DND-41 (cell line): ENCODE measurements at regions not wholly inside any gene's neighbourhood (a gene's known extent, or its start where the extent isn't known, plus 50 kb on each side); places are given as distances from the start of the nearest gene placed in this dataset.

Experiments
- ATAC-seq: fragments of 200-7000 bp; cut with Tn5 transposase; 3 replicates; pipeline ENCODE4 v1.9.1; 2021; ENCODE audit warnings: low read depth; ENCODE audit not compliant: insufficient read depth
- DNase-seq: peaks from one replicate; pipeline ENCODE4 v3.0.0-alpha.2; 2020
- H2AFZ ChIP-seq: 2 replicates; pipeline ENCODE4 v1.6.0; 2012; ENCODE audit warnings: low read depth, low read length
- H3K27ac ChIP-seq: 2 replicates; pipeline ENCODE4 v1.5.1; 2012; ENCODE audit warnings: low read length, inconsistent platforms
- H3K27me3 ChIP-seq: fragments of 200-600 bp; sonication (generic); 2 replicates; pipeline ENCODE4 v1.6.0; 2012; ENCODE audit warnings: low read length, mild to moderate bottlenecking, inconsistent platforms; ENCODE audit not compliant: insufficient read depth, poor library complexity
- H3K36me3 ChIP-seq: 2 replicates; pipeline ENCODE4 v1.5.1; 2012; ENCODE audit warnings: low read length, inconsistent platforms; ENCODE audit not compliant: insufficient read depth
- H3K4me1 ChIP-seq: 2 replicates; pipeline ENCODE4 v1.5.1; 2012; ENCODE audit warnings: mild to moderate bottlenecking, low read length; ENCODE audit not compliant: insufficient read depth
- H3K4me2 ChIP-seq: 2 replicates; pipeline ENCODE4 v1.6.0; 2012; ENCODE audit warnings: mild to moderate bottlenecking, moderate library complexity, low read length, inconsistent platforms; ENCODE audit not compliant: insufficient read depth
- H3K4me3 ChIP-seq, 2 experiments: fragments of 200-600 bp in 1 of 2; shearing (Covaris generic) in 1 of 2; 2 replicates each; pipeline ENCODE4 v1.5.1; 2012 to 2016; ENCODE audit warnings: inconsistent platforms in 2 of 2, low read length in 2 of 2, mild to moderate bottlenecking in 2 of 2, low read depth in 1 of 2, moderate library complexity in 1 of 2
- H3K79me2 ChIP-seq: 2 replicates; pipeline ENCODE4 v1.6.0; 2012; ENCODE audit warnings: low read length, inconsistent platforms; ENCODE audit not compliant: insufficient read depth
- H3K9ac ChIP-seq: 2 replicates; pipeline ENCODE4 v1.6.0; 2012; ENCODE audit warnings: low read depth, mild to moderate bottlenecking, inconsistent platforms, low read length, moderate library complexity
- H3K9me3 ChIP-seq: 2 replicates; pipeline ENCODE4 v1.5.1; 2012; ENCODE audit warnings: low read length, moderate library complexity, mild to moderate bottlenecking, inconsistent platforms; ENCODE audit not compliant: insufficient read depth, severe bottlenecking
- H4K20me1 ChIP-seq: 2 replicates; pipeline ENCODE4 v1.6.0; 2012; ENCODE audit warnings: low read length; ENCODE audit not compliant: insufficient read depth
- EZH2 ChIP-seq: IDR thresholded peaks from 3 replicates; pipeline ENCODE4 v1.6.1; 2012; ENCODE audit warnings: borderline replicate concordance, low read depth, mild to moderate bottlenecking, moderate library complexity, low read length, inconsistent platforms; ENCODE audit not compliant: severe bottlenecking
- TF ChIP-seq, protein P1 (sequence below): IDR thresholded peaks from 2 replicates; pipeline ENCODE4 v1.5.1; 2012; ENCODE audit warnings: borderline replicate concordance, low read length, moderate library complexity, mild to moderate bottlenecking; ENCODE audit not compliant: poor library complexity, severe bottlenecking; ENCODE audit errors: extremely low read depth

DNA sequence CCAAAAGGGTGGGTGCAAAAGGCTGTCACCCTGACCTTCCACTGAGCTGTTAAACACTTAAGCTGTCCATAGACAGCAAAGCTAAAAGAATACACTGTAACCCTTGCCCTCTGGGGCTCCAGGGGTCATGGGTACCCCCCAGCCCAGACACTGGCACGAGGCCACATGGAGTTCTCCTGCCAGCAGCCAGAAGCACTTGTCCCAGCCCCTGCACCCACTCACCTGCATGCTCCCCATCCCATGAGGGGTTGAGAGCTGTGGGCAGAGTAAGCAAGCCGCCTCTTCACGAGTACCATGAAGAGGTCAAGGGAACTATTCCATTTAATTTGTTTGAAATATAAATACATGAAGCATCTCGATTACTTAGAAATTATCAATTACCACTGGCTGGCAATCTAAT, 867.1 kb upstream of the ZEB2 start:
- peaks cover 5% of the 10 kb centered on the region for H3K9me3 ChIP-seq
- H3K4me2 ChIP-seq, result no peak overlapping the region
- no peak for TF ChIP-seq EZH2
- TF ChIP-seq, protein P1, sequence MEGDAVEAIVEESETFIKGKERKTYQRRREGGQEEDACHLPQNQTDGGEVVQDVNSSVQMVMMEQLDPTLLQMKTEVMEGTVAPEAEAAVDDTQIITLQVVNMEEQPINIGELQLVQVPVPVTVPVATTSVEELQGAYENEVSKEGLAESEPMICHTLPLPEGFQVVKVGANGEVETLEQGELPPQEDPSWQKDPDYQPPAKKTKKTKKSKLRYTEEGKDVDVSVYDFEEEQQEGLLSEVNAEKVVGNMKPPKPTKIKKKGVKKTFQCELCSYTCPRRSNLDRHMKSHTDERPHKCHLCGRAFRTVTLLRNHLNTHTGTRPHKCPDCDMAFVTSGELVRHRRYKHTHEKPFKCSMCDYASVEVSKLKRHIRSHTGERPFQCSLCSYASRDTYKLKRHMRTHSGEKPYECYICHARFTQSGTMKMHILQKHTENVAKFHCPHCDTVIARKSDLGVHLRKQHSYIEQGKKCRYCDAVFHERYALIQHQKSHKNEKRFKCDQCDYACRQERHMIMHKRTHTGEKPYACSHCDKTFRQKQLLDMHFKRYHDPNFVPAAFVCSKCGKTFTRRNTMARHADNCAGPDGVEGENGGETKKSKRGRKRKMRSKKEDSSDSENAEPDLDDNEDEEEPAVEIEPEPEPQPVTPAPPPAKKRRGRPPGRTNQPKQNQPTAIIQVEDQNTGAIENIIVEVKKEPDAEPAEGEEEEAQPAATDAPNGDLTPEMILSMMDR, result no peak
- H3K27me3 ChIP-seq, result no peaks in the 10 kb centered on the region
- DNase-seq (no peak), ATAC-seq (no peak)
- H4K20me1 ChIP-seq, result no peaks in the 10 kb centered on the region
- H3K79me2 ChIP-seq, result no peaks in the 10 kb centered on the region
- H3K27ac ChIP-seq, result no peak overlapping the region
- no peak overlapping the region for H3K9ac ChIP-seq
- no peaks in the 10 kb centered on the region for H3K36me3 ChIP-seq
- H3K4me1 ChIP-seq, result peaks cover 7% of the 10 kb centered on the region; the same call in 1 of the 2 replicates
- no peak overlapping the region for H2AFZ ChIP-seq
- H3K4me3 ChIP-seq, result no peak overlapping the region

DNA sequence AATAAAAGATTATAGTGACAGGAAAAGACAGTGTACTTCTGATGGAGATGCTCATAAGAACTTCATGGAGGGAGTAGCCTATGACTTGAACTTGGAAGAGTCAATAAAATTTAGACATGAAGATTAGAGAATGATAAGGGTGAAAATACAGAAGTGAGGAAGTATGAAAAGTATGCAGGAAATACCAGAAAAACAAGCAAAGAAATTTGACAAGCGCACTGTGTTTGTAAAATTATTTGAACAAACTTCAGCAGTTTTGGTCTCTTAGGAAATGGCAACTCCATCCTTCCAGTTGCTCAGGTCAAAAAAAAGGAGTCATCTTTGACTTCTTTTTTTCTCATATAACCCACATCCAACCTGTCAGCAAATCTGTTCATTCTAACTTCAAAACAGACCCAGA, 864.0 kb upstream of the ZEB2 start:
- H4K20me1 ChIP-seq, result no peaks in the 10 kb centered on the region

DNA sequence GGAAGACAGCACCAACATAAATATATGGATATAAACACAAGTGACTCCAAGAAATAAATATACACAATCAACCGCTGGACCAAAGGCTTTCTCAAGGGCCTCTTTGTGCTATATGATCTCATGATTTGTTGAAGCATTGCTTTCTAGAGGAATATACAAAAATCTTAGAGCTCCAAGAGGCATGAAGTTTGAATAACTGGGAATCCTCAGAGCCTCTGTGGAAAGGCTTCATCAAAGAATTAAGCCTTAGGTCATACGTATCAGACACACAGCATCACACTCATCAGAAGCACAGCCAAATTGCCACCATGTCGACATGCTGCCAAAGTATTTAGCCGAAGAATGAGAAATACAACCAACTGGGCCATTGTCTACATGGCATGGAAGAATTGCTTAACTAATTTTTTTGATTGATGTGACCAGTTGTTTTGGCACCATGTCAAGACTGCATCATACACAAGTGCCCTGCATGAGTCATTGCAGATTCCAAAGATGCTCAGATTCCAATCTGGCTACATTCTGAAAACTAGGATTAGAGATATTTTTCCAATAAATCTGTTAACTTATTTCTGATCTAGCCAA, 860.6 kb upstream of the ZEB2 start:
- Histone ChIP-seq H3K36me3 (no peaks in the 10 kb centered on the region), H2AFZ (no peak overlapping the region), H3K79me2 (no peaks in the 10 kb centered on the region), H3K4me2 (no peak overlapping the region), H3K4me1 (peaks cover 7% of the 10 kb centered on the region; the same call in 1 of the 2 replicates), H3K27me3 (no peaks in the 10 kb centered on the region), H3K4me3 (no peak overlapping the region), H3K9ac (no peak overlapping the region), H3K27ac (no peak overlapping the region), H4K20me1 (no peaks in the 10 kb centered on the region), H3K9me3 (no peaks in the 10 kb centered on the region)
- no peak for DNase-seq
- no peak for ATAC-seq
- no peak for TF ChIP-seq EZH2
- TF ChIP-seq, protein P1, result no peak

More for the DNA sequence above, 864.0 kb upstream of the ZEB2 start:
- ATAC-seq, result no peak
- DNase-seq, result no peak
- TF ChIP-seq EZH2, result no peak
- TF ChIP-seq, protein P1, result no peak
- no peak overlapping the region for H3K9ac ChIP-seq
- H3K9me3 ChIP-seq, result peaks cover 5% of the 10 kb centered on the region
- no peak overlapping the region for H3K27ac ChIP-seq
- H3K79me2 ChIP-seq, result no peaks in the 10 kb centered on the region
- no peaks in the 10 kb centered on the region for H3K27me3 ChIP-seq
- no peak overlapping the region for H3K4me2 ChIP-seq
- no peak overlapping the region for H2AFZ ChIP-seq
- no peaks in the 10 kb centered on the region for H3K36me3 ChIP-seq
- H3K4me1 ChIP-seq, result peaks cover 7% of the 10 kb centered on the region; the same call in 1 of the 2 replicates
- H3K4me3 ChIP-seq, result no peak overlapping the region
